Stimulated activated CD4-positive, alpha-beta T cell treated with anti-CD3 and anti-CD28 coated beads, Interleukin-1b, Interleukin-23, amount 100 ng/mL, for 24 hours (primary cell): ENCODE measurements at regions not wholly inside any gene's neighbourhood (a gene's known extent, or its start where the extent isn't known, plus 50 kb on each side); places are given as distances from the start of the nearest gene placed in this dataset.

ENCODE experiments used
- DNase-seq, 4 experiments: peaks; one replicate each; pipeline ENCODE4 v3.0.0-alpha.2; 2020; ENCODE audit warnings: low read depth in 4 of 4, low spot score in 1 of 4

- DNase-seq, result no peak
Measured at GRCh38 chr10:128938558-128938957, 528.5 kb upstream of the MGMT start.

- DNase-seq, result no peak
Measured at GRCh38 chr10:128940081-128940480, 527.0 kb upstream of the MGMT start.

GRCh38 chr10:128943111-128943510, 523.9 kb upstream of the MGMT start:
- DNase-seq, result no peak

- DNase-seq, result no peak
Measured at GRCh38 chr10:128945398-128945797, 521.6 kb upstream of the MGMT start.

- no peak for DNase-seq
Measured at GRCh38 chr10:128950159-128950915, 516.7 kb upstream of the MGMT start.

- DNase-seq, result no peak
Measured at GRCh38 chr10:128950916-128951275, 516.1 kb upstream of the MGMT start.

- DNase-seq, result no peak
Measured at GRCh38 chr10:128952856-128953255, 514.2 kb upstream of the MGMT start.

- no peak for DNase-seq
Measured at GRCh38 chr10:128956149-128956548, 510.9 kb upstream of the MGMT start.

GRCh38 chr10:128957221-128957620, 509.8 kb upstream of the MGMT start:
- no peak for DNase-seq

- no peak for DNase-seq
Measured at GRCh38 chr10:128958834-128959690, 508.0 kb upstream of the MGMT start.

GRCh38 chr10:128959746-128960145, 507.3 kb upstream of the MGMT start:
- DNase-seq, result no peak

- DNase-seq, result no peak
Measured at GRCh38 chr10:128960517-128960916, 506.5 kb upstream of the MGMT start.

- DNase-seq, result no peak
Measured at GRCh38 chr10:128962182-128962581, 504.9 kb upstream of the MGMT start.

GRCh38 chr10:128963211-128964099, 503.6 kb upstream of the MGMT start:
- DNase-seq, result no peak

GRCh38 chr10:128964100-128964403, 503.0 kb upstream of the MGMT start:
- DNase-seq, result no peak

GRCh38 chr10:128967980-128968756, 498.9 kb upstream of the MGMT start:
- DNase-seq, result no peak

- no peak for DNase-seq
Measured at GRCh38 chr10:128969551-128969950, 497.5 kb upstream of the MGMT start.

GRCh38 chr10:128971374-128972035, 495.5 kb upstream of the MGMT start:
- DNase-seq, result no peak

- no peak for DNase-seq
Measured at GRCh38 chr10:128972036-128972405, 495.0 kb upstream of the MGMT start.

- DNase-seq, result no peak
Measured at GRCh38 chr10:128973221-128973620, 493.8 kb upstream of the MGMT start.
